Central memory CD8-positive, alpha-beta T cell (primary cell): ENCODE measurements at regions not wholly inside any gene's neighbourhood (a gene's known extent, or its start where the extent isn't known, plus 50 kb on each side); places are given as distances from the start of the nearest gene placed in this dataset.

Experiments used
- ATAC-seq: fragments of 150-1000 bp; cut with Tn5 transposase; replicated peaks from 2 replicates; pipeline ENCODE4 v1.10.0; 2022; ENCODE audit warnings: mild to moderate bottlenecking, moderate FRiP score, moderate number of reproducible peaks; ENCODE audit not compliant: poor library complexity, severe bottlenecking; ENCODE audit errors: extremely low read depth
- DNase-seq, 2 donors: peaks; one replicate each; pipeline ENCODE4 v3.0.0; 2021; ENCODE audit warnings: low spot score in 2 of 2
- H3K27ac Mint-ChIP-seq: one replicate; pipeline ENCODE4 v1.8.0; 2022; ENCODE audit warnings: low read depth, mild to moderate bottlenecking, moderate library complexity, mixed read lengths
- H3K27me3 Mint-ChIP-seq: one replicate; pipeline ENCODE4 v1.8.0; 2022; ENCODE audit warnings: mixed read lengths
- H3K36me3 Mint-ChIP-seq: one replicate; pipeline ENCODE4 v1.8.0; 2022; ENCODE audit warnings: mild to moderate bottlenecking, moderate library complexity, mixed read lengths; ENCODE audit not compliant: insufficient read depth
- H3K4me1 Mint-ChIP-seq: one replicate; pipeline ENCODE4 v1.8.0; 2022; ENCODE audit warnings: mixed read lengths
- H3K4me3 Mint-ChIP-seq: one replicate; pipeline ENCODE4 v1.8.0; 2022; ENCODE audit warnings: mild to moderate bottlenecking, moderate library complexity, mixed read lengths
- H3K9me3 Mint-ChIP-seq: one replicate; pipeline ENCODE4 v1.8.0; 2022; ENCODE audit warnings: mixed read lengths

DNA sequence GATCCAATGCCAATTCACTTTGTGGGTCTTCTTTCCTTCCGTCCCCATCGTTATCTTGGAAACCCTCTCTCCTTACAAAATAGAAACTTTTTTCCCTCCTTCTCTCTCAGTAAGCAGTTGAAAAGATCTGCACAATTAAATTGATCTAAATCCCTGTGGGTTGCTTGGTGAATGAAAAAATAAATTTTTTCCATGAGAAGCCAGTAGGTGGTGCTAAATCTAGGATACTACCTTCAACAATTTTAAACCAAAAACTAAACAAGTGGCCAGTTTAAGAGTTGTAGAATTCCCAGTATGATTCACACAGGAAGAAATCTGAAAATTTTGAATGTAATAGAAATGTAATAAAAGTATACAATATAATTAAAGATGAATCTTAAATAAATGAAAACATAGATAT is 990.3 kb upstream of the ZNF722 start:
- H3K4me1 Mint-ChIP-seq: no peaks in the 10 kb centered on the region
- H3K4me3 Mint-ChIP-seq: no peak overlapping the region
- DNase-seq (no peak), ATAC-seq (no peak)
- no peaks in the 10 kb centered on the region for H3K36me3 Mint-ChIP-seq
- H3K9me3 Mint-ChIP-seq: peaks cover 17% of the 10 kb centered on the region
- no peaks in the 10 kb centered on the region for H3K27me3 Mint-ChIP-seq
- no peak overlapping the region for H3K27ac Mint-ChIP-seq

DNA sequence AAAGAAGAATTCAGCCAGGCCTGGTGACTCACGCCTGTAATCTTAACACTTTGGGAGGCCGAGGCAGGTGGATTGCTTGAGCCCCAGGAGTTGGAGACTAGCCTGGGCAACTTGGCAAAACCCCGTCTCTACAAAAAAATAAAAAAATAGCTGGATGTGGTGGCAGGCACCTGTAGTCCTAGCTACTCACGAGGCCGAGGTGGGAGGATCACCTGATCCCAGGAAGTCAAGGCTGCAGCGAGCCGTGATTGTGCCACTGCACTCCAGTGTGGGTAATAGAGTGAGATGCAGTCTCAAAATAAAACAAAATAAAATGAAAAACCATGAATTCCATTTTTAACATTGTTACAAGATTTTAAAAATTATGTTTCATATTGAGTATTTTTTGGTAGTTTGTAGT is 988.9 kb upstream of the ZNF722 start:
- Mint-ChIP-seq H3K27me3 (no peaks in the 10 kb centered on the region), H3K4me3 (no peak overlapping the region), H3K27ac (no peak overlapping the region), H3K4me1 (no peaks in the 10 kb centered on the region), H3K9me3 (peaks cover 18% of the 10 kb centered on the region), H3K36me3 (no peaks in the 10 kb centered on the region)
- ATAC-seq (no peak), DNase-seq (no peak)

DNA sequence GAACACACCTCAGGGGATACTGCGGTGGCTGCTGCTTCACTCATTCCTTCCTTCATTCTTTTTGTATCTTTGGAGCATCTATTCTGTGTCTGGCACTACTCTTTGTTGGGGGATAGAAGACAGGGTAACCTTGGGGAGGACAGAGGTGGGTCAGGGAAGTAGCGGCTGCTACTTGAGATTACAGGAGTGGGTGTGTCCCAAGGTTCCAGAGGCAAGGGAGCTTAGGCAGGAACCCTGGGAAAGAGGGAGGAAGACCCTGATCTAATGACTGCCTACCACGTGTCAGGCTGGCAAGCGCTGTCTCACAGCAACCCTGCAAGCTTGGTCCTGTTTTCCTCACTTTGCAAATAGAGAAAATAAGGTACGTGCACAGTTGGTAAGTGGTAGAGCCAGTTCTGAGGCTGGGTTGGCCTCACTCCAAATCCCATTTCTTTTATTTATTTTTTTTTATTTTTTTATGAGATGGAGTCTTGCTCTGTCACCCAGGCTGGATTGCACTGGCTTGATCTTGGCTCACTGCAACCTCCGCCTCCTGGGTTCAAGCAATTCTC is 985.9 kb upstream of the ZNF722 start:
- H3K4me3 Mint-ChIP-seq: no peak overlapping the region
- H3K4me1 Mint-ChIP-seq: no peaks in the 10 kb centered on the region
- H3K27me3 Mint-ChIP-seq: no peaks in the 10 kb centered on the region
- no peaks in the 10 kb centered on the region for H3K36me3 Mint-ChIP-seq
- no peak for ATAC-seq
- no peak for DNase-seq
- H3K9me3 Mint-ChIP-seq: peaks cover 24% of the 10 kb centered on the region
- no peak overlapping the region for H3K27ac Mint-ChIP-seq

DNA sequence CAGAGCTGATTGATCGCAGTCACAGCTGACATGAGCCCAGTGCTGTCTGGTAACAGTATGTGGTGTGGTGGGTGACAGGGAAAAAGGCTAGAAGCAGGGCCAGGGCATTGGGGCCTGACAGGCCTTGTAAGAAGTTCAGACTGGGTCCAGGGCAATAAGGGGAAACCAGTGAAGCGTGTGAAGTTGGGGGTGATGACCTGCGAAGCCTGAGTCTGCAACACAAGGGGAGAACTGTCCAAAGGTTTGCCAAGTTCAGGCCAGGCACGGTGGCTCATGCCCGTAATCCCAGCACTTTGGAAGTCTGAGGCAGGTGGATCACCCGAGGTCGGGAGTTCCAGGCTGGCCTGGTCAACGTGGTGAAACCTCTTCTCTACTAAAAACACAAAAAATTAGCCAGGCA is 983.9 kb upstream of the ZNF722 start:
- Mint-ChIP-seq H3K36me3 (no peaks in the 10 kb centered on the region), H3K27ac (no peak overlapping the region), H3K4me1 (no peaks in the 10 kb centered on the region), H3K9me3 (peaks cover 36% of the 10 kb centered on the region), H3K27me3 (no peaks in the 10 kb centered on the region), H3K4me3 (no peak overlapping the region)
- DNase-seq (no peak), ATAC-seq (no peak)

DNA sequence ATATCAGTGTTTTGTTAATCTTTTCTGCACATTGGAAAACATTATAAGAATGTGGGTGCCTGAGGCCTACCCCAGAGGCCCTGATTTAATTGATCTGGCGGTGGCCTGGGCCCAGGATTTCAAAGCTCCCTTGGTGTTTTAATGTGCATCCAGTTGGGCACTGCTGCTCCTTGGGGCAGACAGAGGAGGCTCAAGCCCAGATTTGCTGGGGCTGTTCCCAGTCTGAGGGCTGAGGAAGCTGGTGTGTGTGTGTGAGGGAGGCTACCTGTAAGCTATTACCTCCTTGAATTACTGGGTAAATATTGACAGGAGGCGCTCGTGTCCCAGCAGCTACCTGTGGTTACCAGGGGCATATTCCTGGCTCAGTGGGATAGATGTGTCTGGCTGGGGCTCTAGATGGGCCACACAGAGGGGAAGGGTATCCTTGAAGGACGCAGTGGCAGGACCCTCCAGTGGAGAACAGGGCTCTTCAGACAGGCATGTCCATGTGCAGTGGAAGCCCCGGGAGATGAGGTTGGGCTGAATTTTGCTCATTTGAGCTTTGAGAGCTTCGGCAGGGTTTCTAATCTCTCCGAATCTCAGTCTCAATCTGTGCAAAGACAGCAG is 975.4 kb upstream of the ZNF722 start:
- ATAC-seq (no peak), DNase-seq (no peak)
- H3K4me3 Mint-ChIP-seq: no peak overlapping the region
- no peaks in the 10 kb centered on the region for H3K27me3 Mint-ChIP-seq
- H3K36me3 Mint-ChIP-seq: no peaks in the 10 kb centered on the region
- peaks cover 23% of the 10 kb centered on the region for H3K9me3 Mint-ChIP-seq
- peak overlapping the region; percentile 46 for H3K27ac Mint-ChIP-seq
- no peaks in the 10 kb centered on the region for H3K4me1 Mint-ChIP-seq

DNA sequence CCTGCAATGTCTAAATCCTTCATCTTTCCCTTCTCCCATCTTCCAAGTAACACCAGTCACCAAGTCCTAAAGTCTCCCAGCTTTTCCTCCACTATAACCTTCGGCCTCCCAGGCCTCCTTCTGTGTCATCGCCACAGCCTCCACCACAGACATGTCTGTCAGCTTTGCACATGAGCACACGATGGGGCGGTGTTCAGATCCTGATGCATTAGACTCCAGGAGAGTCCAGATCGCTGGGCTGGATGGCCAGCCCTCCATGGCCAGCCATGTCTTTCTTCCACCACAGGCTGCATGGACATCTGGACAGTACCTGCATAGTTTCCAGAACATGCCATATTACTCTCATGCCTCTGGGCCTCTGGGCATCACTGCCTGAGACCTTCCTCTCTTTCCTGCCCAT is 974.2 kb upstream of the ZNF722 start:
- no peak overlapping the region for H3K27ac Mint-ChIP-seq
- H3K4me1 Mint-ChIP-seq: no peaks in the 10 kb centered on the region
- no peak overlapping the region for H3K4me3 Mint-ChIP-seq
- H3K36me3 Mint-ChIP-seq: no peaks in the 10 kb centered on the region
- H3K9me3 Mint-ChIP-seq: peaks cover 18% of the 10 kb centered on the region
- DNase-seq: no peak
- no peaks in the 10 kb centered on the region for H3K27me3 Mint-ChIP-seq
- no peak for ATAC-seq

DNA sequence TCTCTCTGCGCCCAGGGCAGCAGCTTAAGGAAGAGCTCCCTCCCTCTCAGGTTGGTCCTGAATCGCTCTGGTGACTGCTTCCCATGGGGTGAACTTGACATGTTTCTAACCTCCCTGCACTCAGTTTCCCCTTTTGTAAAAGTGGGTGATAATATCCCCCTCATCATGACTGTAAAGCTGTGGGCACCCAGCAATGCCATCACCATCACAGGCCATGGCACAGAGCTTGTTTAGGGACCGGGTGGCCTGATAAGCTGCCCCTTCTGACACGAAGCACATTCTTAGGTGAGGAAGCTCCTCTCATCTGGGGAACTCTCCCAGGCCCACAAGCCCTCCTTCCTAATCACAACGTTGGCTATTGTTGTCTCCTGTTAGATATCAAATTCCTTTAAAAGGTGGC is 972.8 kb upstream of the ZNF722 start:
- H3K4me1 Mint-ChIP-seq: no peaks in the 10 kb centered on the region
- H3K36me3 Mint-ChIP-seq: no peaks in the 10 kb centered on the region
- DNase-seq (no peak), ATAC-seq (no peak)
- no peak overlapping the region for H3K27ac Mint-ChIP-seq
- no peak overlapping the region for H3K4me3 Mint-ChIP-seq
- peaks cover 17% of the 10 kb centered on the region for H3K9me3 Mint-ChIP-seq
- H3K27me3 Mint-ChIP-seq: no peaks in the 10 kb centered on the region

DNA sequence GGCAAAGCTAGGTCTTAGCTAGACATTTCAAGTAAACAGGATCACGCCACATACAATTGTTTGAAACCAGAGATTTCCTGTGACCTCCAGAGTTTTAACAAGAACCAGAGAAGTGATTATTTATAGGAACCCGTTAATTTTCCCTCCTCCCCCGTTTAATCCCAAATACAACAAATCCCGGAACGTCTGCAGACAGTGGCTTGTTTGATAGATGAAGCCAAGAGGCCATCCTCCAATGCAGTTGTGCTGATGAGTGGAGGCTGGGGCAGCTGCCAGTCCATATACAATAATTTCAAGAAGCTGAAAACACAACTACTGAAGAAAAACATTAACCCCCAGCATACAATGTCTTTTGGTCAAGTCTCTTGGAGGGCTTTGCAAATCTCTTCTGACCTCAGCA is 971.6 kb upstream of the ZNF722 start:
- no peaks in the 10 kb centered on the region for H3K27me3 Mint-ChIP-seq
- H3K9me3 Mint-ChIP-seq: peaks cover 23% of the 10 kb centered on the region
- H3K4me1 Mint-ChIP-seq: no peaks in the 10 kb centered on the region
- H3K4me3 Mint-ChIP-seq: no peak overlapping the region
- no peaks in the 10 kb centered on the region for H3K36me3 Mint-ChIP-seq
- DNase-seq: no peak
- ATAC-seq: no peak
- no peak overlapping the region for H3K27ac Mint-ChIP-seq

DNA sequence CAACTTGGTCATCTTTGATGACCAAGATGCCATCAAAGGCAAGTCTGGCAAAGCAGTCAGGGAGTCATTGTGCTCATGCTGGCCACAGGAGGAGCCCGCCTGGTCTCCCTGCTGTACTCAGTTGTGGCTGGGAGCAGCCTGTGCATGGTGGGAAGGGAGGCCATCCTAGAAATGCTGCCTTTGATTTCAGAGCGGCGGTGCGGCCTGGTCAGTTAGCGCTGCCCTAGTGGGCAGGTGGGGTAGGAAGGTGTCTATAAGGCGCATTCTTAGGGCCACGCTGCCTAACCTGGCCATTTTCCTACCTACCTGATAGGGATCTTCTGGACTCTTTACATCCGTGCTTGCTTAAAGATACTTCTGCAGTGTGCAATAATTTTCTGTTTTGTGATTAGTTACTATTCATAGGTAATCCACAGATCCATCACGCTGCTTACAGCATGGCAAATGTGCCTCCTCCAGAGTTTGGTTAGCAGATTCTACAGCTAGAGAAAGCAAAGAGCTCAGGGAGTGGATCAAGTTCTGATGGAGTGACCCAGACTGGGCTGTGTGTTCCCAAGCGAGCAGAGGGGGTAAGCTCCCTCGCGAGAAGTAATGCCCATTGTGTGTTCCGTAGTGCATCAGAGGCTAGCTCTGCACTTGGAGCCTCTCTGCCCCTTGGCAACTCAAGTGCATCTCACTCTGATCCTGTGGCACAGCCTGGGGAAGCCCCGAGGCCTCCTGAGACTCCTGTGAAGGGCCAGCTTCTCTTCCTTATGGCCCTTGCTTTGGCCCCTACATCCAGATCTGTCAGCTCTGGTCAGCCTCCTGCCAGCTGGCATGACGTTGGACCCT is 970.1 kb upstream of the ZNF722 start:
- no peak for DNase-seq
- Mint-ChIP-seq H3K27ac (no peak overlapping the region), H3K27me3 (no peaks in the 10 kb centered on the region), H3K9me3 (peaks cover 19% of the 10 kb centered on the region), H3K4me3 (no peak overlapping the region), H3K36me3 (no peaks in the 10 kb centered on the region), H3K4me1 (no peaks in the 10 kb centered on the region)
- no peak for ATAC-seq

DNA sequence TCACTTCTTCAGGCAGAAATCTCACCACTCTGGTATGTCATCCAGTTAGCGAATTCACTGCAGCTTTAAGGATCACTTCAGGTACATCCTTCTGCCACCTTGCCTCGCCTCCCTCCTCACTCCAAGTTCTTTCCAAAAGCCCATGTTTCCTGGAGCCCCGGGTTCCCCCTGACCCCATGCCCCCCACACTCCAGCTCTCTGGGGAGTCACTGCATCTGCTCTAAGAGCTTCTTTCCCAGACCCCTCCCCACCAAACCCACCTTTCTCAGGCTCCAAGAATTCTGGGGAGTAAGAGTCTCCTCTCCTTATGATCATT is 969.5 kb upstream of the ZNF722 start:
- no peak overlapping the region for H3K27ac Mint-ChIP-seq
- DNase-seq: no peak
- H3K27me3 Mint-ChIP-seq: no peaks in the 10 kb centered on the region
- peaks cover 19% of the 10 kb centered on the region for H3K9me3 Mint-ChIP-seq
- no peak for ATAC-seq
- no peaks in the 10 kb centered on the region for H3K4me1 Mint-ChIP-seq
- no peak overlapping the region for H3K4me3 Mint-ChIP-seq
- no peaks in the 10 kb centered on the region for H3K36me3 Mint-ChIP-seq

DNA sequence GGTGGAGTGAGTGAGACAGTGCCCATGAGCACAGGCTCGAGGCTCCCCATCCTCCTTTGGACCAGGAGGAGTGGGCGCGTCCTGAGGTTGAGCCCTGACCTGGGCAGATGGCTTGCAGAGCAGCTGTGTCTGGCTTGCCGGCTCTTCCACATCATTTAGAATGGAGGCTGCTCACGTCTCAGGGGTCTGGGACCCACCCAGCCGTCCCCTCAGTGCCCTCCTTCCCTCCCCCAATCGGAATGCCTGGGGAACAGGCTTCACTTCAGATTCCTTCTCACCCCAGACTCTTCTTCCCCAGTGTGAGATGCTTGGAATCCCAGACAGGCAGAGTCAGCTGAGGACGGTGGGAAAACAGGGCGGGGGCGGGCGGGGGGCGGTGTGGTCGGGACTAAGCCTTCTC is 968.6 kb upstream of the ZNF722 start:
- no peaks in the 10 kb centered on the region for H3K4me1 Mint-ChIP-seq
- no peak overlapping the region for H3K27ac Mint-ChIP-seq
- H3K9me3 Mint-ChIP-seq: peaks cover 11% of the 10 kb centered on the region
- ATAC-seq: no peak
- no peak for DNase-seq
- H3K27me3 Mint-ChIP-seq: no peaks in the 10 kb centered on the region
- H3K36me3 Mint-ChIP-seq: no peaks in the 10 kb centered on the region
- H3K4me3 Mint-ChIP-seq: no peak overlapping the region

DNA sequence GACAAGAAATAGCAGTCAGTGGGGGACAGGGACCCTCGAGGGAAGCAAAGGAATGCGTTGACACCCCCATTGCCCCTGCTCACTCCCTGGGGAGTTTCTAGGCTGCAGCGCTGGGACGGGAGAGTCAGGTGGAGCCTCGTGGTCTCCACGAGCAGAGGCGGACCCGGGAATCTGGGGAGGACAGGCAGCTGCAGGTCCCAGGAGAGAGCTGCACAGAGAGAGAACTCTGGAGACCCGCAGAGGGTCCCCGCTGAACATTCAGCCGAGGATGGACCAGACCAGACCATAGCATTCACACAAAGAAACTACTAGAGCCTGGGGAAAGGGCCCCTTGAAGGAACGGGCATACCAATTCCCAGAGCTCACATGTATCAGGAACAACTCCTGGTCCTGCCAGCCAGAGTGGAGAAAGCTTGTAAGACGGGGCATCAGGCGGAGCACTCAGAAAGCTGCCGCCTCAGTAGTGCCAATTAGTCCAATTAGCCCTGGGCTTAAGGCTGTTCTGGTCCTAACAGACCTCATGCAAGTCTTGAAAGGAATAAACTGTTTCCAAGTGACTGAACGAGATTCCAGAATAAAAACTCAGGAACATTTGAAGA is 966.7 kb upstream of the ZNF722 start:
- Mint-ChIP-seq H3K36me3 (no peaks in the 10 kb centered on the region), H3K27me3 (no peaks in the 10 kb centered on the region), H3K27ac (no peak overlapping the region), H3K4me3 (no peak overlapping the region), H3K9me3 (peaks cover 24% of the 10 kb centered on the region), H3K4me1 (no peaks in the 10 kb centered on the region)
- DNase-seq (no peak), ATAC-seq (no peak)

DNA sequence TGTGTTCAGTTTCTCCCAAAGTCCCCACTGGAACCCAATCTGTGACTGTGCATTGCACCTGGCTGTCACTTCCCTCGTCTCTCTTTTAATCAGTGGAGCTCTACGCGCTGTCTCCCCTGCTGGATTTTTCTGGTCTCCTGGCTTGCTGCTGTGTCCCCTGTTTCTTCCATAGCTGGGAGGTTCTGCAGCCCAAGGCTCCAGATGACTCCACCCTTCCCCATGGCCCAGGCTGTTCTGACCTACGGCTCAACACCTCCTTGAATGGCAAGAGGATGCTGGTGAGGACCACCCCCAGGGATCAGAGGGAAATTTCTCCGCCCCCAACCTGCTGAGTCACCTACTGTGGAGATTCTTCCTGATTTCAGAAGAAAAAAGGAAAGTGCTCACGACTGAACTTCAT is 961.4 kb upstream of the ZNF722 start:
- Mint-ChIP-seq H3K27ac (no peak overlapping the region), H3K9me3 (peaks cover 39% of the 10 kb centered on the region), H3K4me1 (no peaks in the 10 kb centered on the region), H3K36me3 (no peaks in the 10 kb centered on the region), H3K27me3 (no peaks in the 10 kb centered on the region), H3K4me3 (no peak overlapping the region)
- no peak for DNase-seq
- ATAC-seq: no peak
